HL-60 (cell line): ENCODE measurements at regions not wholly inside any gene's neighbourhood (a gene's known extent, or its start where the extent isn't known, plus 50 kb on each side); places are given as distances from the start of the nearest gene placed in this dataset.

ENCODE experiments used
- CTCF ChIP-seq: IDR thresholded peaks from one replicate; pipeline ENCODE4 v1.5.1; 2011; ENCODE audit warnings: low read length, control low read depth, inconsistent platforms; ENCODE audit not compliant: insufficient read depth
- GABPA ChIP-seq: IDR thresholded peaks from 2 replicates; pipeline ENCODE4 v1.6.1; 2012; ENCODE audit warnings: low read depth
- POLR2AphosphoS5 ChIP-seq: IDR thresholded peaks from 2 replicates; pipeline ENCODE4 v1.6.1; 2012; ENCODE audit warnings: low read depth
- REST ChIP-seq: IDR thresholded peaks from 2 replicates; pipeline ENCODE4 v1.6.1; 2012; ENCODE audit warnings: low read depth; ENCODE audit not compliant: insufficient replicate concordance
- SPI1 ChIP-seq: IDR thresholded peaks from 2 replicates; pipeline ENCODE4 v1.6.1; 2012; ENCODE audit warnings: low read depth, mild to moderate bottlenecking, borderline replicate concordance

GRCh38 chr12:124236625-124237031 is 58.3 kb upstream of the RFLNA start:
- TF ChIP-seq CTCF (no peak), POLR2AphosphoS5 (no peak), GABPA (no peak), REST (no peak), SPI1 (peak; percentile 11; the same call in 1 of the 2 replicates)
